IMR-90 (cell line): ENCODE measurements at regions not wholly inside any gene's neighbourhood (a gene's known extent, or its start where the extent isn't known, plus 50 kb on each side); places are given as distances from the start of the nearest gene placed in this dataset.

Source experiments
- ATAC-seq: fragments of 200-7000 bp; cut with Tn5 transposase; 2 replicates; pipeline ENCODE4 v1.9.1; 2020; ENCODE audit warnings: low read depth, mild to moderate bottlenecking, moderate library complexity
- BruUV-seq: library from RNA; stranded (reverse); fragments of 400-500 nt; replicated peaks from 2 replicates; lab custom pipeline; 2021; lab: Mats Ljungman, UMichigan
- CTCF ChIA-PET: fragments of 300-600 bp; formaldehyde crosslinking; extraction: SDS; loops from one replicate; lab custom pipeline; 2021; ENCODE audit warnings: antibody characterized with exemption; lab: Yijun Ruan, JAX
- POLR2A ChIA-PET: fragments of 300-600 bp; sonication (Branson Sonifier 250); formaldehyde crosslinking; loops from one replicate; lab custom pipeline; 2022; ENCODE audit warnings: antibody characterized with exemption; ENCODE audit not compliant: unreplicated experiment; lab: Charles Lee
- DNase-seq: peaks from one replicate; pipeline ENCODE4 v3.0.0; 2013
- H2AFZ ChIP-seq: replicated peaks from 2 replicates; pipeline ENCODE3; 2013; ENCODE audit warnings: low read length, mild to moderate bottlenecking; ENCODE audit not compliant: poor library complexity
- H2AK5ac ChIP-seq: 2 replicates; pipeline ENCODE4 v1.6.1; 2013; ENCODE audit warnings: low read depth, low read length, inconsistent platforms
- H2AK9ac ChIP-seq: replicated peaks from 2 replicates; pipeline ENCODE3; 2013; ENCODE audit warnings: mild to moderate bottlenecking, low read depth, low read length, moderate library complexity; ENCODE audit not compliant: poor library complexity
- H2BK120ac ChIP-seq: 2 replicates; pipeline ENCODE4 v1.6.1; 2013; ENCODE audit warnings: low read depth, low read length, inconsistent platforms
- H2BK15ac ChIP-seq: 3 replicates; pipeline ENCODE4 v1.6.1; 2013; ENCODE audit warnings: low read depth, low read length, inconsistent platforms
- H2BK20ac ChIP-seq: 2 replicates; pipeline ENCODE4 v1.6.1; 2013; ENCODE audit warnings: low read depth, mild to moderate bottlenecking, inconsistent platforms, low read length, moderate library complexity
- H2BK5ac ChIP-seq: 2 replicates; pipeline ENCODE4 v1.6.1; 2013; ENCODE audit warnings: mild to moderate bottlenecking, low read depth, low read length, inconsistent platforms; ENCODE audit not compliant: poor library complexity, severe bottlenecking
- H3K14ac ChIP-seq: replicated peaks from 2 replicates; pipeline ENCODE4 v1.6.1; 2013; ENCODE audit warnings: low read depth, low read length, inconsistent platforms
- H3K18ac ChIP-seq: 2 replicates; pipeline ENCODE4 v1.6.1; 2013; ENCODE audit warnings: low read depth, low read length, control low read depth
- H3K23ac ChIP-seq: 2 replicates; pipeline ENCODE4 v1.6.1; 2013; ENCODE audit warnings: low read depth, low read length, inconsistent platforms
- H3K27ac ChIP-seq: 2 replicates; pipeline ENCODE4 v1.5.1; 2013; ENCODE audit warnings: mild to moderate bottlenecking, control low read depth, low read length; ENCODE audit not compliant: insufficient read depth
- H3K27me3 ChIP-seq: 2 replicates; pipeline ENCODE4 v1.6.1; 2013; ENCODE audit warnings: low read length; ENCODE audit not compliant: control insufficient read depth, insufficient read depth
- H3K36me3 ChIP-seq: 2 replicates; pipeline ENCODE4 v1.6.1; 2013; ENCODE audit warnings: low read length, mixed read lengths; ENCODE audit not compliant: control insufficient read depth, insufficient read depth
- H3K4ac ChIP-seq: 2 replicates; pipeline ENCODE4 v1.6.1; 2013; ENCODE audit warnings: low read depth, low read length, inconsistent platforms
- H3K4me1 ChIP-seq: 2 replicates; pipeline ENCODE4 v1.6.1; 2013; ENCODE audit warnings: low read length, mixed read lengths; ENCODE audit not compliant: control insufficient read depth, insufficient read depth
- H3K4me2 ChIP-seq: 2 replicates; pipeline ENCODE4 v1.6.1; 2013; ENCODE audit warnings: low read depth, mild to moderate bottlenecking, control low read depth, low read length, moderate library complexity
- H3K4me3 ChIP-seq: 2 replicates; pipeline ENCODE4 v1.5.1; 2013; ENCODE audit warnings: low read depth, mild to moderate bottlenecking, control low read depth, low read length, moderate library complexity; ENCODE audit not compliant: insufficient read depth
- H3K56ac ChIP-seq: 2 replicates; pipeline ENCODE4 v1.6.1; 2013; ENCODE audit warnings: low read length, inconsistent platforms; ENCODE audit not compliant: insufficient read depth; ENCODE audit errors: extremely low read depth
- H3K79me1 ChIP-seq, 2 experiments: 2 replicates each; pipeline ENCODE4 v1.6.1; 2013; ENCODE audit warnings: low read length in 2 of 2, inconsistent platforms in 1 of 2, low read depth in 1 of 2
- H3K9ac ChIP-seq: 2 replicates; pipeline ENCODE4 v1.6.1; 2013; ENCODE audit warnings: low read depth, low read length, control low read depth
- H3K9me1 ChIP-seq: 2 replicates; pipeline ENCODE4 v1.6.1; 2013; ENCODE audit warnings: low read length, inconsistent platforms; ENCODE audit not compliant: insufficient read depth
- H3K9me3 ChIP-seq: 2 replicates; pipeline ENCODE4 v1.6.1; 2013; ENCODE audit warnings: low read length; ENCODE audit not compliant: control insufficient read depth, insufficient read depth
- H4K20me1 ChIP-seq: 2 replicates; pipeline ENCODE4 v1.6.1; 2013; ENCODE audit warnings: low read length, inconsistent platforms; ENCODE audit not compliant: insufficient read depth
- H4K5ac ChIP-seq: 2 replicates; pipeline ENCODE4 v1.6.1; 2013; ENCODE audit warnings: mild to moderate bottlenecking, low read depth, low read length, control low read depth
- H4K8ac ChIP-seq, 2 experiments: 2 replicates each; pipeline ENCODE4 v1.6.1; 2013; ENCODE audit warnings: low read depth in 2 of 2, low read length in 2 of 2, control low read depth in 1 of 2, inconsistent platforms in 1 of 2
- H4K91ac ChIP-seq: 2 replicates; pipeline ENCODE4 v1.6.1; 2013; ENCODE audit warnings: low read depth, low read length, inconsistent platforms; ENCODE audit not compliant: insufficient read depth
- CEBPB ChIP-seq: IDR thresholded peaks from 2 replicates; pipeline ENCODE4 v1.6.1; 2012; ENCODE audit warnings: low read depth, low read length, improper control_type of control experiment
- CHD1 ChIP-seq: IDR thresholded peaks from 2 replicates; pipeline ENCODE4 v1.6.1; 2012; ENCODE audit warnings: low read depth, low read length, improper control_type of control experiment
- CTCF ChIP-seq: conservative IDR thresholded peaks from 2 replicates; pipeline ENCODE4 v1.5.1; 2012; ENCODE audit warnings: mild to moderate bottlenecking, low read depth, low read length, improper control_type of control experiment
- ELK1 ChIP-seq: fragments of 150-350 bp; IDR thresholded peaks from 2 replicates; pipeline ENCODE4 v1.6.1; 2016; ENCODE audit warnings: low read depth, mild to moderate bottlenecking, low read length, moderate library complexity, borderline replicate concordance
- MAZ ChIP-seq: IDR thresholded peaks from 2 replicates; pipeline ENCODE4 v1.6.1; 2012; ENCODE audit warnings: low read depth, mild to moderate bottlenecking, low read length, improper control_type of control experiment, moderate library complexity, borderline replicate concordance
- NFE2L2 ChIP-seq: fragments of 150-350 bp; IDR thresholded peaks from 2 replicates; pipeline ENCODE4 v1.6.1; 2016; ENCODE audit warnings: low read depth, mild to moderate bottlenecking, low read length
- RCOR1 ChIP-seq: IDR thresholded peaks from 2 replicates; pipeline ENCODE4 v1.6.1; 2012; ENCODE audit warnings: mild to moderate bottlenecking, low read length, improper control_type of control experiment; ENCODE audit not compliant: insufficient replicate concordance
- SMC3 ChIP-seq: fragments of 150-350 bp; IDR thresholded peaks from 2 replicates; pipeline ENCODE4 v1.6.1; 2016; ENCODE audit warnings: low read depth, mild to moderate bottlenecking, antibody characterized with exemption, low read length, moderate library complexity
- WGBS, 2 experiments: methylation state at CpG; one replicate each; pipeline versions ENCODE4 v1.1.5 to v1.1.7; 2013; ENCODE audit warnings: missing lambda C conversion rate in 2 of 2; ENCODE audit not compliant: insufficient read length in 1 of 2; ENCODE audit errors: extremely low coverage in 2 of 2; 5-methylcytosine and 5-hydroxymethylcytosine counted together
- dilution Hi-C: fragments of 300-500 bp; cut with HindIII; formaldehyde crosslinking; loops from one replicate; pipeline ENCODE4 v1.14.3; 2018; ENCODE audit warnings: low sequenced_read_pairs; ENCODE audit not compliant: unreplicated experiment
- in situ Hi-C: fragments of 300-500 bp; cut with MboI; formaldehyde crosslinking; loops from 3 replicates; pipeline ENCODE4 v1.14.3; 2019; ENCODE audit warnings: low sequenced_read_pairs, inconsistent platforms, mixed read lengths
- intact Hi-C: fragments of 100-400 bp; cut with micrococcal nuclease; formaldehyde crosslinking; loops from 2 replicates; pipeline ENCODE4 v1.10.0; 2022

- no peak for TF ChIP-seq MAZ
These were observed 79.8 kb downstream of the KLF4 start (continued) for GRCh38 chr9:107409581-107410389.

GRCh38 chr9:107407675-107408074 lies 81.9 kb downstream of the KLF4 start:
- DNase-seq: no peak
- Histone ChIP-seq H3K4me2 (no peak overlapping the region), H3K79me1 (no peaks in the 10 kb centered on the region), H3K27ac (no peak overlapping the region), H2AFZ (no peak overlapping the region), H3K9me3 (no peaks in the 10 kb centered on the region), H4K91ac (no peak overlapping the region), H2BK15ac (no peak overlapping the region), H3K9ac (no peak overlapping the region), H3K9me1 (no peaks in the 10 kb centered on the region), H3K4ac (no peak overlapping the region), H2BK120ac (no peak overlapping the region), H4K8ac (no peak overlapping the region), H3K23ac (no peak overlapping the region), H2AK9ac (no peak overlapping the region), H3K56ac (no peak overlapping the region), H3K14ac (no peak overlapping the region), H3K4me1 (peaks cover 3% of the 10 kb centered on the region; the same call in 1 of the 2 replicates), H2BK5ac (no peak overlapping the region), H3K36me3 (no peaks in the 10 kb centered on the region), H2BK20ac (no peak overlapping the region), H3K18ac (no peak overlapping the region), H2AK5ac (no peak overlapping the region), H4K20me1 (no peaks in the 10 kb centered on the region), H4K5ac (no peak overlapping the region), H3K27me3 (peaks cover 9% of the 10 kb centered on the region), H3K4me3 (no peak overlapping the region)
- TF ChIP-seq ELK1: no peak
- TF ChIP-seq NFE2L2: no peak
- TF ChIP-seq SMC3: no peak
- TF ChIP-seq MAZ: no peak
- TF ChIP-seq CTCF: no peak
- TF ChIP-seq CEBPB: no peak
- TF ChIP-seq CHD1: no peak
- no peak for TF ChIP-seq RCOR1
- no CpG with 5 or more reads among the region's 2 CpGs for WGBS, 2 experiments
- BruUV-seq: no TSS peak
- ChIA-PET POLR2A (no interaction called here), CTCF (no interaction called here)
- in situ Hi-C loops (no loop called here), dilution Hi-C loops (no loop called here), intact Hi-C loops (no loop called here)
- ATAC-seq: no peak
